GM21737 (cell line): ENCODE measurements at regions not wholly inside any gene's neighbourhood (a gene's known extent, or its start where the extent isn't known, plus 50 kb on each side); places are given as distances from the start of the nearest gene placed in this dataset.
"Not testable (repeated sequence)": the region's sequence is repeated elsewhere in the genome, so short reads cannot be mapped to it uniquely, and the experiment has no call there.

Experiments
- ATAC-seq: cut with Tn5 transposase; IDR thresholded peaks from one replicate; pipeline ENCODE4 v1.9.1; 2021; ENCODE audit warnings: mild to moderate bottlenecking, moderate library complexity; ENCODE audit not compliant: unreplicated experiment

- ATAC-seq: no peak
Measured at GRCh38 chr13:87302034-87302433, 369.1 kb upstream of the SLITRK5 start.

GRCh38 chr13:87302931-87303330 lies 368.2 kb upstream of the SLITRK5 start:
- no peak for ATAC-seq

GRCh38 chr13:87311165-87311564 lies 360.0 kb upstream of the SLITRK5 start:
- no peak for ATAC-seq

DNA sequence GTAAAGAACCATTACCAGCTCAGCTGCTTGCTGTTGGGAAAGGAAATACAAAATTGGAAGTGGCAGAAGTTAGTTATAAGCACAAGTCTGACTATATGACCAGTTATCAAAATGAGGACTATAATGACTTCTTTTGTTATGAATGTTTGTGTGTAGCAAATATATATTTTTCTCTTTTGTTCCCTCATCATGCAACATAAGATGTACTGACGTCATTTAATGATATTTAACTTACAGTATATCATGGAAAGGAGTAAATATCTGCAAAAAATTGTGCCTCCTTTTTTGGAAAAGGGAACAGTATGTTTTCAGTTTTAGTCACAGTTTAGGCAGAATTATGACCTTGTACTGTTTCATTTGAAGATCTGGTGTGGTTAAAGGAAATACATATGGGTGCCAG lies 356.3 kb upstream of the SLITRK5 start:
- no peak for ATAC-seq

DNA sequence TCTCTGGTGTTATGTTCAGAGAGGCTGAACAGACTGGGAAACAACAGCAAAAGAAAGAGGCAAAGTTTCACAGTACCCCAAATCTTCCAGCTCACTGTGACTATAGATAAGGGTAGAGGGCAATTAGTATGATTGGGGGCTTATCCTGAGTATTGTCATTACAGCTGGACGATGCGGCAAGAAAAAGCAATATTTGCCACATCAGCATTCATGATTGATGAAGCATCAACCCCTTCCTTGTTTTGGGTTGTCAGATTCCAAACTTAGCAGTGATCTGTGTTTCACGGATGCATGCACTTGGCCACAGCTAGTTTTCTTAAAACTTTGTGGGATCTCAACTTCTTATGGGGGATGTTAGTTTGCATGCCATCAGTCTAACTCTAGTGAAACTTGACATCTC lies 348.8 kb upstream of the SLITRK5 start:
- ATAC-seq: no peak

DNA sequence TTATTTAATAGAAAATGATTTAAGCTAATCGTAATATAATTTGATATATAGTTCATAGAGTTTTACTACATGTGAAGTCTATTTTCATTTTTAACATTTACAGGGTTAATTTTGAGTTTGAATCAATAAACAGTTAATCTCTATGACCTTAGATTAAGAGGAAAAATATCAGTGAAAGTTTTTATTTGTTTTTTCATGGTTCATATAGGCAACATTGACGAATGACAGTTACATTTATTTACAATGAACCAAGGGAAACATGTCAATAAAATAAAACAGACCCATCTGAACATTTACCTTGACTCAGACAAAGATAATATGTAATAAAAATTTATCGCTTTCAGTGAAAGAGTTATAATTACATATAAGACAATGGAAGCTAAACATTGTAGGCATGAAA lies 346.6 kb upstream of the SLITRK5 start:
- ATAC-seq: no peak

DNA sequence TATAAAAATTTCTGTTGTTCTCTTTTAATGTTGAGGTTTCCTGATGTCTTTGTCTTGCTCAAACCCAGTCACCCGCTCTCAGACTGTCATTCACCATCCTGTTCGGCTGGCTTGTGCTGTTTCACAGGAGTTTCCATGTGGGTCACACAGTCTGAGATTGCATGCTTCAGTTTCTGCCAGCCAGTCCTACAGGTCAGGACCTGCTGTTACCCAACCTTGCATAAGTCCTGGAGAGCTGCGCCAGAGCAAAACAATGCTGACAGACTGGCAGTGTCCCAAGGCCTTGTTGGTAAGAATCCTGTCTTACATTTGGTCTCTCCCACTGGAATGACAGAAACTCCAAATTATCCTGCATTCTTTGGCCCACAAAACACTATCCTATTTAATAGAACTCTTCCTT lies 340.0 kb upstream of the SLITRK5 start:
- no peak for ATAC-seq

DNA sequence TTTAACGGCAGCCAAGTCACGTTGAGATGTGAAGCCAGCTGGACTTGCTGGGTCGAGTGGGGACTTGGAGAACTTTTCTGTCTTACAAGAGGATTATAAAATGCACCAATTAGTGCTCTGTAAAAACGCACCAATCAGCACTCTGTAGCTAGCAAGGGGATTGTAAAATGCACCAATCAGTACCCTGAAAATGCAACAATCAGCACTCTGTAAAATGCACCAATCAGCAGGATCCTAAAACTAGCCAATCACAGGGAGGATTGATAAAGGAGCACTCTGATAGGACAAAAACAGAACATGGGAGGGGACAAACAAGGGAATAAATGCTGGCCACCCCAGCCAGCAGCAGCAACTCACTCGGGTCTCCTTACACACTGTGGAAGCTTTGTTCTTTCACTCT lies 337.6 kb upstream of the SLITRK5 start:
- no peak for ATAC-seq

DNA sequence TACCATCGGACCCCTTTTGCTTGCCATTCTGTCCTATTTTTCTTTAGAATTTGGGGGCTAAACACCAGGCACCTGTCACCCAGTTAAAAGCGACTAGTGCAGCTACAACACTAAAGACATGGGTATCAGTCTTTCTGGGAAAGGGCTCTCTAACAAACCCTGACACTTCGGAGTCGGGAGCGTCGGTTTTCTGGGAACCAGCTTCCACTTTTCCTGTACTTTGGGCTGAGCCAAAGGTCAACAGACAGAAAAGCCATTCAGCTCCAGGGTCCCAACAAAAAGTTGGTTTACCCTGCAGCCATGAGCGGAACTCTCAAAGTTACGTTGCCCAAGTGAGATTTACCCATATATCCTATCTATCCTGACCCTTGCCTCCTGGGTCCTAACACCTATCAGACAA lies 337.0 kb upstream of the SLITRK5 start:
- no peak for ATAC-seq

DNA sequence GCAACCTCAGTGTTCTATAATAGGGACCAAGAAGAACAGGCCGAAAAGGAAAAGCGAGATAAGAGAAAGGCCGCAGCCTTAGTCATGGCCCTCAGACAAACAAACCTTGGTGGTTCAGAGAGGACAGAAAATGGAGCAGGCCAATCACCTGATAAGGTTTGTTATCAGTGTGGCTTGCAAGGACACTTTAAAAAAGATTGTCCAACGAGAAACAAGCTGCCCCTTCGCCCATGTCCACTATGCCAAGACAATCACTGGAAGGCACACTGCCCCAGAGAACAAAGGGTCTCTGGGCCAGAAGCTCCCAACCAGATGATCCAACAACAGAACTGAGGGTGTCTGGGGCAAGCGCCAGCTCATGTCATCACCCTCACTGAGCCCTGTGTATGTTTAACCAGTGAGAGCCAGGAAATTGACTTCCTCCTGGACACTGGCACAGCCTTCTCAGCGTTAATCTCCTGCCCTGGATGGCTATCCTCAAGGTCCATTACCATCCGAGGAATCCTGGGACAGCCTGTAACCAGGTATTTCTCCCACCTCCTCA lies 334.8 kb upstream of the SLITRK5 start:
- ATAC-seq: not testable (repeated sequence)

DNA sequence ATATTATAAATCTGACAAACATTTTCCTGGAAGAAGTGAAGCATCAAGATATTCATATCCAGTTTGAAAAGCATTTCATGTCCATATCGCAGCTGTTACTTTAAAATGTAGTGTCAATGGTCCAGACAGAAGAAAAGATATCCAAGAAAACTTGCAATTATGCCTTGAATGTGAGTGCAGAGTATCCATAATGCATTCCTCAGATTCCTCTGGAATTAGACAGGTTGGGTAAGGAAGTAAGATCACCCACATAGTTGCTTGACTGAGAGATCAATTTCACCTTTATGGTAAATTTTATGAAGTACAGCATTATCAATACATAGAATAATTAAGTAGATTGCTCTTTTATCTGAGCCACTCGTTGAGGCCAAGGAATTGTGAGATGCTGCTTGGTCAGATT lies 327.0 kb upstream of the SLITRK5 start:
- ATAC-seq: no peak

- no peak for ATAC-seq
Measured at GRCh38 chr13:87355451-87355850, 315.7 kb upstream of the SLITRK5 start.

DNA sequence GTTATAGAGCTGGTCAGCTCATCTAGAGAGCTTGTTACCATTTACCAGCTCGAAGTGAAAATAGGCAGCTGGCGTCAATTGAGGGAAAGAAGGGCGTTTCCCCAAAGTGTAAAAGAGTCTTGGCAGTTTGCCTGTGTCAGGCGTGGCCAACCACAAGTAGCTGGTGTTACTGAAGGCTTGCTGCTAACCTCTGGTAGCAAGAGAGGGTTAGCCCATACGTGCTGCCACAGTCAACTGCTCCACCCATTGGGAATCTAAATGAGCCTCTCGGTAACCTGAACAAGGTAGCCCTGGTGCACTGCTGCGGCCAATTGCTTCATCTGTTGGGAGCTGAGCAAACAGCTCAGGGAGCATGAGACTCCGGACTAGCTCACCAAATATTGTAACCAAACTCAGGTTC lies 314.9 kb upstream of the SLITRK5 start:
- no peak for ATAC-seq

DNA sequence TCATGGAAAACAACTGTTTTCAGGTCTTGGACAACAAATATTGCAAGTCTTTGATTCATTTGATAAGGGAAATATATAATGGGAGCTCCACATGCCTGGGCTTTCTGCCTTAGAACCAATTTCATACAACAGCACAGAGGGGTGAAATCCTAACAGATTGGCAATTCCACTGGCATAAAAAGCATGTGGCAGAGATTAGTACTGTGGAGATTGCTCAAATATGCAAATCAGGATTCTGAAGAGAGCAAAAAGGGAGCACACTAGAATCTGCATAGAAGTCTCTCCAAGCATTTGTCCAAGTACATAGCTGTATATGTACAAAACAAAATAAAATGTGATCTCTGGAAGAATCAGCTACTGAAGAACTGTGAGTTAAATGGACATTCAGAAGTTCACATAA lies 312.9 kb upstream of the SLITRK5 start:
- no peak for ATAC-seq

GRCh38 chr13:87361216-87361615 lies 310.0 kb upstream of the SLITRK5 start:
- ATAC-seq: no peak

DNA sequence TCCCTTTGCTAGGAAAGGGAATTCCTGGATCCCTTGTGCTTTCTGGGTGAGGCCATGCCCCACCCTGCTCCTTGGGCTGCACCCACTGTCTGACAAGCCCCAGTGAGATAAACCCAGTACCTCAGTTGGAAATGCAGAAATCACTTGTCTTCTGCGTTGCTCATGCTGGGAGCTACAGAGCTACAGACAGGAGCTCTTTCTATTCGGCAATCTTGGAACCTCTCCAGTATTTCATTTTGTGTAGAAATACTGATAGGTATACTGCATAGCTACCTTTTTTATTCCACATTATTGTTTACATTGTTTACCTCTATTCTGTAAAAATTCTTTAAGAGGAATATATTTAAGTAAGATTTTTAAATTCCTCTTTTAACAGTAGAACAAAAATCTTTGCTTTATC lies 302.5 kb upstream of the SLITRK5 start:
- ATAC-seq: no peak

DNA sequence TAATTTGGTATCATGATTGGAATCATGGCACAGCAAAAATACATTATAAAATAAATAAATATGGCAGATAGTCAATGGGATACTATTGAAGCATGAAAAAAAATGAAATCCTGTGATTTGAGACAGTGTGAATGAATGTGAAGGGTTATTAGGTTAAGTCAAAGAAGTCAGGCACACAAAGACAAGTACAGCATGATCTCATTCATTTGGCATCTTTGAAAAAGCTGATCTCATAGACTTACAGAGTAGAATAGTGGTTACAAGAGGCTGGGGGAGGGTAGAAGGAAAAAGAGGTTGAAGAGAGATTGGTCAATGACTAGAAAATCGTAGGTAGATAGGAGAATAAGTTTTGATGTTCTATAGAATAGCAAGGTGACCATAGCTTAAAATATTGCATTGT lies 295.1 kb upstream of the SLITRK5 start:
- no peak for ATAC-seq

- ATAC-seq: no peak
Measured at GRCh38 chr13:87384099-87384498, 287.1 kb upstream of the SLITRK5 start.

DNA sequence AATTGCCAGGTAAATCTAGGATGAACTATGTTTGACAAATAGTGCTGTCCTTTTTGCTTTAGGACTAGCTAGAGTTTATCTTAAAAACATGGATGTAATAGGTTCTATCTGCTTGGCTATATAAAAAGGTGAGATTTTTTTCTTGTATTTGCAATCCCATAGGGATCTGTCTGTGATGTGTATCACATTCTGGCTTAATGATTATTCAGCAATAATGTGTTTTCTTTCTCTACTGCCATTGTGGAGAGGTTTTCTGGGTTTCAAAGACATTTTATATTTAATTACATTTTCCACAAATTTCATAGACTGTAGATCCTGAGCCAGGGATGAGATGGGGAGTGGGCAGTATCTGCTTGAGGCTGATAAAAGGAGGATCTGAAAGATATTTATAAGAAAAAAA lies 277.8 kb upstream of the SLITRK5 start:
- no peak for ATAC-seq

DNA sequence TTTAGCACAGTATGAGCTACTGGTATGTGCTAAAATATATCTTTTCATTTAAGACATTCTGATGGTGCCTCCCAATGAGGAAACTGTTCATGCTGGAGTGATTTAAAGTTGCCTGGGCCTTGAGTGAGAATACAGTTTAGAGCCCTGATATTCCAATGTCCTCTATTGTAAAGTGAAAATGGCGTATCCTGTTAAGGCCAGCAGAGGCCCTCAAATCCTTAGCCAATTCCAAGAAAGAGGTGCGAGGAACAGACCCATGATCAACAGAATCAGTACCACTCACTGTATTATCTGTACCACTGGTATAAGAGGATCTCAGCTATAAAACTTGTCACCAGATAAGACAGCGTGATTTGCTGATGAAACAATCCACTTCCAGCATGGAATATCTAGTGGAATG lies 273.1 kb upstream of the SLITRK5 start:
- no peak for ATAC-seq

DNA sequence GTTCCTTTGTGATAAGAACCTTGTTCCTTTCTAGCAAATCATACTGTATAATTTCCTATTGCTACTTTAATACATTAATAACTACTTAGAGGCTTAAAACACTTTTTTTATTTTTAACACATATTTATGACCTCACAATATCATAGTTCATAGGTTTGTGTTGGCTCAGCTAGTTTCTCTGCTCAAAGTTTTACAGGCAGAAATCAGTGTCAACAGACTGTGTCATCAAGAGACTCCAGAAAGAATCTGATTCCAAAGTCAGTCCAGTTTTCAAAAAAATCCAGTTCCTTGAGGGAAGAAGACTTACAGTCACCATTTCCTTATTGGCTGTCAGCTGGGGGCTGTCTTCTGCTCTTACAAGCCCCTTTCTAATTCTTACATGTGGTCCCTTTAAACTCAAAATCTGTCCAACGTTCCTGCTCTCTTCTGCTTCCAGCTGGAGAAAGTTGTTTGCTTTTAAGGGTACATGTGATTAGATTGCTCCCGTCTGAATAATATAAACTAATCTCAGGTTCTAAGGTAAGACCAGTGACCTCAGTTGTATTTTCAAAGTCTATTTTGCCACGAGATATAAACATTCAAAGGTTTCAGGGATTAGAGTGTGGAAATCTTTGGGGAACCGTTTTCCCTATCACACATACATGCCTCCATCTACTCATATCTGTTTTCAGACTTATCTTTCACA lies 267.3 kb upstream of the SLITRK5 start:
- ATAC-seq: no peak

DNA sequence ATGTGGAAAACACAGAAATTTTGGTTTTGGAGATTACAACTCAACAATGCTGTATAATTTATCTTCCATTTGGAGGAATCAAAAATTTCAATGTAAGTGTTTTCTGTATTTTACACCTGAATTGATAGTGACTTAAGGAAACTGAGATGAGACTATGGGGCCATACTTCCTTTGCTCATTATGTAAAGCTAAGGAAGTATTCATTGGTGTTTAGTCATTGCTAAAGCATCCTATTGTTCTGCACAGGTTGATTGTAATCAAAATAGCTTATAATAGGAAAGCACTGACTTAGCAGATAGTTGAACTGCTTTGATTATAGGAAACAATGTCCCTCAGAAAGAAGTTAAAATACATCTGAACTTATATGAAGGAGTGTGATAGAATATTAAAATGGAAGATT lies 244.4 kb upstream of the SLITRK5 start:
- no peak for ATAC-seq

GRCh38 chr13:87444135-87444534 lies 227.0 kb upstream of the SLITRK5 start:
- ATAC-seq: no peak
